Uterus (tissue), 3 donors: ENCODE measurements at regions not wholly inside any gene's neighbourhood (a gene's known extent, or its start where the extent isn't known, plus 50 kb on each side); places are given as distances from the start of the nearest gene placed in this dataset.
"Not testable (repeated sequence)": the region's sequence is repeated elsewhere in the genome, so short reads cannot be mapped to it uniquely, and the experiment has no call there.

Experiments used
- DNase-seq, 2 donors: peaks; one replicate each; pipeline ENCODE4 v3.0.0-alpha.2; 2019 to 2020
- H3K27ac ChIP-seq, 2 donors: fragments of 200-600 bp; sonication (generic); 1 replicate in 1 of 2; 2 replicates in 1 of 2; pipeline ENCODE4 v1.5.1; 2016 to 2018
- H3K27me3 ChIP-seq, 2 donors: fragments of 200-600 bp; sonication (generic); one replicate each; pipeline ENCODE4 v1.5.1; 2018 to 2019; ENCODE audit warnings: control low read depth in 1 of 2
- H3K36me3 ChIP-seq, 2 donors: fragments of 200-600 bp; sonication (generic); one replicate each; pipeline ENCODE4 v1.5.1; 2019; ENCODE audit warnings: control low read depth in 1 of 2
- H3K4me1 ChIP-seq, 2 donors: fragments of 200-600 bp; sonication (generic); one replicate each; pipeline ENCODE4 v1.5.1; 2018 to 2019; ENCODE audit warnings: control low read depth in 1 of 2
- H3K4me3 ChIP-seq, 2 donors: fragments of 200-600 bp; sonication (generic); 1 replicate in 1 of 2; 2 replicates in 1 of 2; pipeline ENCODE4 v1.5.1; 2018 to 2019; ENCODE audit warnings: mild to moderate bottlenecking in 1 of 2
- H3K9me3 ChIP-seq, 2 donors: fragments of 200-600 bp; sonication (generic); one replicate each; pipeline ENCODE4 v1.5.1; 2019; ENCODE audit warnings: control low read depth in 1 of 2
- POLR2A ChIP-seq, 2 donors: fragments of 450-650 bp; IDR thresholded peaks; one replicate each; pipeline ENCODE4 v1.6.1; 2016; ENCODE audit warnings: antibody characterized with exemption in 2 of 2, mild to moderate bottlenecking in 1 of 2, moderate library complexity in 1 of 2
- intact Hi-C: fragments of 100-400 bp; cut with DNase I; formaldehyde crosslinking; loops from one replicate; pipeline ENCODE4 v1.15.1; 2023; ENCODE audit warnings: low total_unique reads
- TF ChIP-seq, protein P1 (sequence below), 4 experiments: fragments of 200-600 bp in 2 of 4; fragments of 450-650 bp in 2 of 4; sonication (generic) in 2 of 4; IDR thresholded peaks; one replicate each; pipeline ENCODE4 v1.5.1; 2016 to 2019; ENCODE audit warnings: antibody characterized with exemption in 4 of 4, mild to moderate bottlenecking in 2 of 4, moderate library complexity in 1 of 4
- donor health status: DM: yes; HTN: yes; CAD: no.

DNA sequence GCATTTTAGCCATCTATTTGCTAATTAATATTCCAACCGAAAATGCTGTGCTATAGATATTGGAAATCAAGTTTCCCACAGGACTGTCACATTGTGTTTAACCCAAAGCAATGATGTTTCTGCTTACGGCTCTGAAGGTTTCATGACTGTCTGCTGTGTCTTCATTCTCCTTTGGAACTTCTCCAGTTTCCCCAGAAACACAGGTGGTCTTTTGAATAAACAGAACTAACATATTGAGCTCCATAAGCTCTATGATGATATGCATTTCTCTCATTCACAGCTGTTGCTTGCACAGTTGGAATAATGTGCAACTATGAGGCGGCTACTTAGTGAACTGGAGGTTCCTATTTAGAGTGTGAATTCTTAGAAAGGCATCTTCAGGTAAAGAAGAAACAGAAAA lies 266.0 kb upstream of the ID4 start:
- intact Hi-C loops, result no loop called here
- TF ChIP-seq POLR2A (IDR thresholded peaks at IDR 0.05), result no peak
- TF ChIP-seq, protein P1, sequence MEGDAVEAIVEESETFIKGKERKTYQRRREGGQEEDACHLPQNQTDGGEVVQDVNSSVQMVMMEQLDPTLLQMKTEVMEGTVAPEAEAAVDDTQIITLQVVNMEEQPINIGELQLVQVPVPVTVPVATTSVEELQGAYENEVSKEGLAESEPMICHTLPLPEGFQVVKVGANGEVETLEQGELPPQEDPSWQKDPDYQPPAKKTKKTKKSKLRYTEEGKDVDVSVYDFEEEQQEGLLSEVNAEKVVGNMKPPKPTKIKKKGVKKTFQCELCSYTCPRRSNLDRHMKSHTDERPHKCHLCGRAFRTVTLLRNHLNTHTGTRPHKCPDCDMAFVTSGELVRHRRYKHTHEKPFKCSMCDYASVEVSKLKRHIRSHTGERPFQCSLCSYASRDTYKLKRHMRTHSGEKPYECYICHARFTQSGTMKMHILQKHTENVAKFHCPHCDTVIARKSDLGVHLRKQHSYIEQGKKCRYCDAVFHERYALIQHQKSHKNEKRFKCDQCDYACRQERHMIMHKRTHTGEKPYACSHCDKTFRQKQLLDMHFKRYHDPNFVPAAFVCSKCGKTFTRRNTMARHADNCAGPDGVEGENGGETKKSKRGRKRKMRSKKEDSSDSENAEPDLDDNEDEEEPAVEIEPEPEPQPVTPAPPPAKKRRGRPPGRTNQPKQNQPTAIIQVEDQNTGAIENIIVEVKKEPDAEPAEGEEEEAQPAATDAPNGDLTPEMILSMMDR (IDR thresholded peaks at IDR 0.05), result no peak

DNA sequence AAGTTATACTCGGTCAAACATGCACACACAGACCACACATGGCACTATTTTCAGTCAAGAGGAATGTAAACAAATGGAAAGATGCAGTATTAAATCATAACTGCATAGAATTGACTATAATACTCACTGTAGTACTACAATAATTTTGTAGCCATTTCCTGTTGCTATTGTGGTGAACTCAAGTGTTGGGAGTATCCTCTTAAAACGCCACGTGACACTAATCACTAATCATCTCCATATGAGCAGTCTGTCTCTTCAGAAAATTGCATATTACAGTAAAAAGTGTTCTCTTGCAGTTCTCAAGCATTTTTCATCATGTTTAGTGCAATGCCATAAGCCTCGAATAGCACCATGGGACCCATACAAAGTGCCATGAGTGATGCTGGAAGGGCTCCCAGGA lies 258.7 kb upstream of the ID4 start:
- DNase-seq, result no peak
- intact Hi-C loops, result no loop called here
- H3K36me3 ChIP-seq, result no peaks in the 10 kb centered on the region
- no peak overlapping the region for H3K4me3 ChIP-seq
- peaks cover 0 to 7% of the 10 kb centered on the region in 2 donors for H3K9me3 ChIP-seq
- no peak overlapping the region for H3K27ac ChIP-seq
- no peaks in the 10 kb centered on the region for H3K27me3 ChIP-seq
- no peaks in the 10 kb centered on the region for H3K4me1 ChIP-seq
- TF ChIP-seq, protein P1 (IDR thresholded peaks at IDR 0.05), result no peak
- TF ChIP-seq POLR2A (IDR thresholded peaks at IDR 0.05), result no peak

More for the DNA sequence above, 266.0 kb upstream of the ID4 start:
- H3K36me3 ChIP-seq, result no peaks in the 10 kb centered on the region
- H3K27ac ChIP-seq, result no peak overlapping the region
- DNase-seq, result no peak
- no peaks in the 10 kb centered on the region for H3K9me3 ChIP-seq
- no peaks in the 10 kb centered on the region for H3K27me3 ChIP-seq
- no peaks in the 10 kb centered on the region for H3K4me1 ChIP-seq
- no peak overlapping the region for H3K4me3 ChIP-seq

DNA sequence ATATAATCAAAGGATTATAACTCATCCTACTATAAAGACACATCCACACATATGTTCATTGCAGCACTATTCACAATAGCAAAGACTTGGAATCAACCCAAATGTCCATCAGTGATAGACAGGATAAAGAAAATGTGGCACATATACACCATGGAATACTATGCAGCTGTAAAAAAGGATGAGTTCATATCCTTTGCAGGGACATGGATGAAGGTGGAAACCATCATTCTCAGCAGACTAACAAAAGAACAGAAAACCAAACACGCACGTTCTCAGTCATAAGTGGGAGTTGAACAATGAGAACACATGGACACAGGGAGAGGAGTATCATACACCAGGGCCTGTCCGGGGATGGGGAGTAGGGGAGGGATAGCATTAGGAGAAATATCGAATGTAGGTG lies 253.0 kb upstream of the ID4 start:
- H3K4me3 ChIP-seq, H3K36me3 ChIP-seq, H3K9me3 ChIP-seq, intact Hi-C loops, H3K27me3 ChIP-seq, H3K27ac ChIP-seq, DNase-seq, H3K4me1 ChIP-seq: not testable (repeated sequence)

DNA sequence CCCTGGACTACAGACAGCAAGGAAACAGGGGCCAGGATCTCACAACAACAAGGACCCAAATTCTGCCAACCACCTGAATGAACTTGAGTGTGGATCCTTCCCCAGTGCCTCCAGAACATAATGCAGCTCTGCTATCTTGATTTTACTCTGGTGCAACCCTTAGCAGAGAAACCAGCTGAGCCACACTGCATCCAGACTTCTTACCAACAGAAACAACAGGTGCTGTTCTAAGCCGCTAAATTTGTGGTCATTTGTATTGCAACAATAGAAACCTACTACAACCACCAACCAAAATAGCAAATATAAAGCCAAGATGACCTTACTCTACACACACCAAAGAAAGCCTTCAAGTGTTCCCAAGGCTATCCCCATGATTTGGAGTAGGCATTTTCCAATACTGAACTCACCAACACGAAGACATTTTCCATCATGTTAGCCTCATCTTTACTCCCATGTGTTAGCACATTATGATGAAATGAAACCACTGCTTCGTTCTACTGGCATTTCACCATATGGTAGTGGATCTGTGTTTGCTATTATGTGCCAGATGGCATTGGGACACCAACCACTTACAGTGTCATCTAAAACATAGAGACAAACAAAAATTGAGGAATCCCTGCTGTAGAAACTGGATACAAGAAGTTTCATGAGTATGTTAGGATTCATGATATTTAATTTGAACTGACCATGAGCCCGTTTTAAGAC lies 249.8 kb upstream of the ID4 start:
- no peak for TF ChIP-seq POLR2A (IDR thresholded peaks at IDR 0.05)
- TF ChIP-seq, protein P1 (IDR thresholded peaks at IDR 0.05), result no peak
- intact Hi-C loops, result no loop called here
- no peak for DNase-seq
- H3K4me1 ChIP-seq, result no peaks in the 10 kb centered on the region
- H3K9me3 ChIP-seq, result no peaks in the 10 kb centered on the region
- H3K4me3 ChIP-seq, result no peak overlapping the region
- no peak overlapping the region for H3K27ac ChIP-seq
- H3K27me3 ChIP-seq, result no peaks in the 10 kb centered on the region
- no peaks in the 10 kb centered on the region for H3K36me3 ChIP-seq

DNA sequence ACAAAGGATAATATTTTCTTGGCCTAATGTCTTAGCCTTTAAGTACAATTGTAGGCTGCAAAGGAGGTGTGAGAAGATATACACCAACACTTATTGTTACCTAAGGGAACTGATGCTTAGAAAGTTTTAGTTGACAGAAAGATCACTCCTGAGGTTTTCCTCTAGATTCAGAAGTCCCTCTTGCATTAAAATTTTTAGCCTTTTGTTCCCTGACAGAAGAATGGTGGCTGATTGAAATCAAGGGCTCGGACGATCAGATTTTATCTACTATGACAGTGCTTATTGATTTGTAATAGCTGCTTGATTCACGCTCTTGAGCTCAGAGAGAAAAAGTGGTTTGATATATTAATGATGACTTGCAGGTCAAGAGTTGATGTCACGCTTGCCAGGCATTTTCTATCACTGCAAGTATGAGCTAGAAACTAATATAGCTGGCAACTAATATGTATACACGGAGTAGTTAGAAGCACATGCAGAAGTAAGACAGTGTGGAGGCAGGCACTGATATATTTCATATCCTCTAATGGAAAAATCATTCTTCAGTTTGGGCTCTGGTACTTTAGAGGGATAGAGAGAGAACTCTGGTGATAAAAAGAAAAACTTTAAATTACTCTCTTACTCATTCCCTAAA lies 246.6 kb upstream of the ID4 start:
- Histone ChIP-seq H3K27me3 (no peaks in the 10 kb centered on the region), H3K27ac (no peak overlapping the region), H3K36me3 (no peaks in the 10 kb centered on the region), H3K9me3 (no peaks in the 10 kb centered on the region), H3K4me3 (no peak overlapping the region), H3K4me1 (no peaks in the 10 kb centered on the region)
- TF ChIP-seq POLR2A (IDR thresholded peaks at IDR 0.05), result no peak
- TF ChIP-seq, protein P1 (IDR thresholded peaks at IDR 0.05), result no peak
- DNase-seq, result no peak
- intact Hi-C loops, result no loop called here
